Stimulated activated naive CD8-positive, alpha-beta T cell treated with anti-CD3 and anti-CD28 coated beads, Interleukin-15, amount 100 ng/mL, for 72 hours (primary cell): ENCODE measurements at regions not wholly inside any gene's neighbourhood (a gene's known extent, or its start where the extent isn't known, plus 50 kb on each side); places are given as distances from the start of the nearest gene placed in this dataset.

Source experiments
- ATAC-seq: fragments of 150-1000 bp; cut with Tn5 transposase; 2 replicates; pipeline ENCODE4 v1.10.0; 2021; ENCODE audit warnings: mild to moderate bottlenecking, moderate library complexity
- DNase-seq, 2 donors: peaks; one replicate each; pipeline ENCODE4 v3.0.0; 2021 to 2022
- H3K27ac Mint-ChIP-seq, 2 donors: one replicate each; pipeline ENCODE4 v1.8.0; 2022; ENCODE audit warnings: mild to moderate bottlenecking in 2 of 2, mixed read lengths in 2 of 2, moderate library complexity in 2 of 2
- H3K27me3 Mint-ChIP-seq: one replicate; pipeline ENCODE4 v1.8.0; 2022; ENCODE audit warnings: mixed read lengths
- H3K4me1 Mint-ChIP-seq: one replicate; pipeline ENCODE4 v1.8.0; 2022; ENCODE audit warnings: mild to moderate bottlenecking, mixed read lengths
- H3K4me3 Mint-ChIP-seq, 2 donors: one replicate each; pipeline ENCODE4 v1.8.0; 2022; ENCODE audit warnings: mild to moderate bottlenecking in 2 of 2, mixed read lengths in 2 of 2, moderate library complexity in 1 of 2
- H3K9me3 Mint-ChIP-seq, 2 donors: one replicate each; pipeline ENCODE4 v1.8.0; 2022; ENCODE audit warnings: mixed read lengths in 2 of 2

- DNase-seq (no peak), ATAC-seq (no peak)
- Mint-ChIP-seq H3K4me1 (no peaks in the 10 kb centered on the region), H3K9me3 (no peaks in the 10 kb centered on the region), H3K4me3 (no peak overlapping the region), H3K27me3 (peaks cover 19% of the 10 kb centered on the region), H3K27ac (no peak overlapping the region)
These were observed 124.3 kb upstream of the MCHR2 start for GRCh38 chr6:100118301-100118700.

DNA sequence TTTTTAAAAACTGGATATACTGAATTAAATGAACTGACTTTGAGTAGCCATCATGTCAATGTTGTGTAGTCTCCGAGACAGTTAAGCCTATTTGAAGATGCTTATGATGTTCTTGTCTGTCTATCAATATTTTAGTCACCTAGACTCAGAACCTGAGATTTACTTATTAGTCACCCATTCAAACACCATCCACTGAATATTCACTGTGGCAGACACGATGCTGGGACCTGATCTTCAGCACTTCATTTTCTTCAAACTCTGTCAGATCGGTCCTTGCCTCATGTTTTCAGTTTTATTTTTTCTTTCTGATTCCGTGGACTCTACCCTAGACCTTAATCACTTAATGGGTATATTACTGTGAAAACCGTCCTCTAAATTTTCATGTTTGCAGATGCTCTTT lies 123.7 kb upstream of the MCHR2 start:
- no peak for ATAC-seq
- no peak overlapping the region for H3K27ac Mint-ChIP-seq
- no peak overlapping the region for H3K4me3 Mint-ChIP-seq
- H3K4me1 Mint-ChIP-seq = no peaks in the 10 kb centered on the region
- H3K27me3 Mint-ChIP-seq = peaks cover 19% of the 10 kb centered on the region
- H3K9me3 Mint-ChIP-seq = no peaks in the 10 kb centered on the region
- no peak for DNase-seq

DNA sequence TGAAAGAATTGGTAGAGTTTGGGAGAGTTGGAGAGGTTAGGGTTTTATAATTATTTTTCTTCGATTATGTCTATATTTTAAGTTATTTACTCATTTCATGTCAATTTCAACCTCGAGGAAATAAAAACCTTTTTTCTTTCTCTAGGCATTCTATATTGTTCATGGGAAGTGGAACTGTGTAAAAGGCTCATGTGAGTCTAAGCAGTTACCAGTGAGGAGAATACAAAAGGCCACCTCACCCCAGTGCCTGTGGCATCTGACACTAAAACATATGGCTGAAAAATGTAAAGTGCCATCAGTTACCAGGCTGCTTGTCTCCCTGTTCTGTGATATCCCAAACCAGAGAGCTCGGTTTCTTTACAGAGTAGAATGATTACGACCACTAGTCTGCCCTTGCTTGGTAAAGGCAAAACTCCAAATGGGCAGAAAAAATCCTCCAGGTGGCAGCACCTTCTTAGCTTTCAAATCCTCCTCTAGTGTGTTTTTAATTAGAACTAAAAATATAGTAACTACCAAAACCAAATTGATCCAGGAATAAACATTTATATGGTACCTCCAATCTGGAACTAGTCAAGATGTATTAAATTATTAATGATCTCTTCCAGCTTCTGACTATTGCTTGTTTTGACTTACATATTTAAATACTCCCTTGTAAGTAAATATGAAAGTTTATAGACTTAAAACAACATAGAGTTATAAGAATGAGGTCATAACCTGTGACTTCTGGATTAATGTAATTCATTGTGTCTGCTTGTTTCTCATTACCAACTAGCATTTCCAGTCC lies 122.6 kb upstream of the MCHR2 start:
- Mint-ChIP-seq H3K27ac (no peak overlapping the region), H3K9me3 (no peaks in the 10 kb centered on the region), H3K4me1 (no peaks in the 10 kb centered on the region), H3K27me3 (peaks cover 11% of the 10 kb centered on the region), H3K4me3 (no peak overlapping the region)
- DNase-seq (peak; percentile 10 to 29), ATAC-seq (no peak)

DNA sequence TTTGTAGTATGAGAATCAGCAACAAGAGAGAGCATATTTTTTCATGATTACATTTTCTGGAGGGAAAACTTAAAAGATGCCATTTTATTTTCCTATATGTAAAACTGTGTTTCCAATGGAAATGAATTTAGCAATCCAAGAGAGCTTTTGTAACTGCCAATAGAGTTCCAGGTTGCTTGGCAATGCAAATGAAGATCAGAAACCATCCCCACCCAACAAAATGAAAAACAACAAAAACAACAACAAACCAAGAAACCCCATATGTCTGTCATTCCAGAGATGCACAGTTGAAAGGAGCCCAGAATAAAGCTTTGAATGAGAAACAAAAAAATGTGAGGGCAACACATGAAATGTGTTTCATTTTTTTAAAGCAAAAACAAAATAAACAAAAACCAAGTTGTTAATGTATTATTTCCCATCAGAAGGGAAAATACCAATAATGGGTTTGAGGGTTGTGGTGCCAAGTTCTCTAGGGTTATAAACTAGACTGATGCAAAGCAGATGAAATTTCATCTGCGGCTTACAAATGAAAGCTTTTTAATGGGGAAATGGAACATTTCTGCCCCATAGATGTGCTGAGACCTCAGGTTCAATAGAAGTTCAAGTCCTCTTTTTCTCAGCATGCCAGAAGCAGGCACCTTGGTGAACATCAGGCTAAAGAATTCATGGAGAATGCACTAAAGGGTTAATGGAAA lies 121.5 kb upstream of the MCHR2 start:
- Mint-ChIP-seq H3K4me1 (no peaks in the 10 kb centered on the region), H3K4me3 (no peak overlapping the region), H3K27ac (no peak overlapping the region), H3K27me3 (peaks cover 7% of the 10 kb centered on the region), H3K9me3 (no peaks in the 10 kb centered on the region)
- ATAC-seq (no peak), DNase-seq (no peak)

DNA sequence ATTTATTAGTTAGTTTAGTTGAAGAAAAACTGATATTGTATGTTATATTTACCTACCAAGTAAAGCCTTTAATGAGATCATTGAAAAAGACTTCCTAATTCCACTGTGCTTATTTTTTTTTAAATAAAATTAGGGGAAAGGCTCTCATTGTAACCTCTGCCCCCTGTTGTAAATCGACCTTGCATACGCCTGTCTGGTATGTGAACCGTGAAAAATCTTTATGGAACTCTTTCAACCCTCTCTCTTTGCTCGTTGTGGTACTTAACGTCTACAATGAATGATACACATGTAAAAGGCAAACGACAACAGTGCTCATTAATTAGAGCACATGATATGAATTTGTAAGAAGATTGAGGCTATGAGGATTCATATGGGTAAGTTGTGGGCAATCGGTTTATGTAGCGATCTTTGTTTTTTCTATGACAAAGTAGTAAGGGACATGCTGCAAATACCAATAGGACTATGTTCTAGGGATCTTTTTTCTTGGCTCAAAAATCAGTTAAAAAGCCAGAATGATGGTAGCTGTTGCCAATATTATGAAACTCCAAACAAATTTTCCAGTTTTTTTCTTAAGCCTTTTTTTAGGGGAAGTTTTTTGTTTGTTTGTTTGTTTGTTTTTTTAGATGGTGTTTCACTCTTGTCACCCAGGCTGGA lies 119.0 kb upstream of the MCHR2 start:
- Mint-ChIP-seq H3K9me3 (no peaks in the 10 kb centered on the region), H3K27me3 (peaks cover 7% of the 10 kb centered on the region), H3K4me1 (no peaks in the 10 kb centered on the region), H3K4me3 (no peak overlapping the region), H3K27ac (no peak overlapping the region)
- no peak for ATAC-seq
- no peak for DNase-seq

GRCh38 chr6:100105919-100106529 lies 112.0 kb upstream of the MCHR2 start:
- no peak overlapping the region for H3K27ac Mint-ChIP-seq
- no peak for ATAC-seq
- no peaks in the 10 kb centered on the region for H3K4me1 Mint-ChIP-seq
- H3K4me3 Mint-ChIP-seq = no peak overlapping the region
- no peak for DNase-seq
- H3K9me3 Mint-ChIP-seq = no peaks in the 10 kb centered on the region
- H3K27me3 Mint-ChIP-seq = no peaks in the 10 kb centered on the region

DNA sequence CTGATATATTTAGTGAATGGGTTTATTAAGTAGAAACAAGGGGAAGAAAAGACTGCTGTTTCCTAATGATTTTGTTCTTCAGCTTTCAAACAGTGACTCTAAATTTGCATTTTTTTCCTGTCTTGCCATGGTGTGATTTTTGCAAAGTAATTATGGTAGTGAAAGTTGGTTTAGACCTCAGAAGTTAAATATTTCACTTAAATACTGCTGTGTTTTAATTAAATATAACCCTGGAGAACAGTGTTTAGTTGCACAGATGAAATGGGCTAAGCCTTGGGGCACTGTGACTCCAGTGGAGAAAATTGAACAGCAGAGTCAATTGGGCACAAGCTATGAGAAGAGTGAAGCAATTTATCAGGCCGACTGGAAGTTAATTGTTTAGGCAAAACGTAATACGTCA lies 111.1 kb upstream of the MCHR2 start:
- DNase-seq (no peak), ATAC-seq (no peak)
- Mint-ChIP-seq H3K27me3 (peaks cover under 1% of the 10 kb centered on the region), H3K4me3 (no peak overlapping the region), H3K9me3 (no peaks in the 10 kb centered on the region), H3K4me1 (no peaks in the 10 kb centered on the region), H3K27ac (no peak overlapping the region)

DNA sequence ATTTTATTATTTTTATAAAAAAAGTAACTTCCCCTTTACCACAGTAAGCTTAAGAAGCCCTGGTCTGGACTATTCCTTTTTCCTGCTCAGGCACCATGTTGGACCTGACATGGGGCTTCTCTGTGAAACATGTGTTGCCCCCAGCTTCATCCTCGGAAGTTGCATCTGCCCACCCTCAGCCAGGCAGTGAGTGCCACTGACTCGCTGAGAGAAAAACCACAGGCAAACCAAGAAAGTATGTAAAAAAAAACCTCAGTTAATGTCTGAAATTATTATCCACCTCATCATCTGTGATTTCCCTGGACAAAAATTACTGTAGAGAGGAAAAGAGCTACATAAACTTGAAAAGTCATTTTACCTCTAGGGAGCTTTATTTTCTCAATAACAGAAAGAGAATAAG lies 109.9 kb upstream of the MCHR2 start:
- Mint-ChIP-seq H3K27ac (no peak overlapping the region), H3K27me3 (peaks cover 8% of the 10 kb centered on the region), H3K9me3 (no peaks in the 10 kb centered on the region), H3K4me1 (no peaks in the 10 kb centered on the region), H3K4me3 (no peak overlapping the region)
- ATAC-seq (no peak), DNase-seq (no peak)

- peaks cover 8% of the 10 kb centered on the region for H3K27me3 Mint-ChIP-seq
- H3K9me3 Mint-ChIP-seq = no peaks in the 10 kb centered on the region
- no peak overlapping the region for H3K4me3 Mint-ChIP-seq
- H3K27ac Mint-ChIP-seq = no peak overlapping the region
- H3K4me1 Mint-ChIP-seq = no peaks in the 10 kb centered on the region
- ATAC-seq = no peak
- DNase-seq = no peak
These were observed 109.2 kb upstream of the MCHR2 start for GRCh38 chr6:100103194-100103593.

GRCh38 chr6:100101644-100102043 lies 107.6 kb upstream of the MCHR2 start:
- no peak overlapping the region for H3K27ac Mint-ChIP-seq
- DNase-seq (no peak), ATAC-seq (no peak)
- H3K4me3 Mint-ChIP-seq = no peak overlapping the region
- H3K4me1 Mint-ChIP-seq = no peaks in the 10 kb centered on the region
- no peaks in the 10 kb centered on the region for H3K9me3 Mint-ChIP-seq
- peaks cover 8% of the 10 kb centered on the region for H3K27me3 Mint-ChIP-seq

DNA sequence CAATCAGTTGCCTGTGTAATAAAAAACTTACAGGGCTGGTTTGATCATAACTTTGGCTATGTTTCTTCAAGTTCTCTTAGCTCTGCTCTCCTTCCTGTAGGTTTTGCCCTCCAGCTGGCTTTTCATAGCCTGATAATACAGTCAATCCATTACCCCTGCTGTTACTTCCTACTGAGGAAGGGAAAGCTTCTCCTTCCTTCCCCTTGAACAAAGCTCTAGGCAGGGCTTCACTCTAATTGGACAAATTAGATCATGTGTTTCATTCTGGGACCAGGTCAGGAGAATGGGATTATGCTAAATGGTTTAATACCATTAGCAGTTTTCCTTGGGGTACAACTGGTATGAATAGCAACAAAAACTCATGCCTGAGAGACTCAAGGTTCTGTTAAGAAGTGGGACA lies 106.8 kb upstream of the MCHR2 start:
- Mint-ChIP-seq H3K27ac (no peak overlapping the region), H3K4me1 (no peaks in the 10 kb centered on the region), H3K4me3 (no peak overlapping the region), H3K9me3 (no peaks in the 10 kb centered on the region), H3K27me3 (peaks cover 8% of the 10 kb centered on the region)
- DNase-seq (no peak), ATAC-seq (no peak)

- no peaks in the 10 kb centered on the region for H3K9me3 Mint-ChIP-seq
- no peak for ATAC-seq
- DNase-seq = no peak
- H3K4me3 Mint-ChIP-seq = no peak overlapping the region
- H3K27me3 Mint-ChIP-seq = peaks cover 8% of the 10 kb centered on the region
- H3K4me1 Mint-ChIP-seq = no peaks in the 10 kb centered on the region
- no peak overlapping the region for H3K27ac Mint-ChIP-seq
These were observed 105.4 kb upstream of the MCHR2 start for GRCh38 chr6:100099189-100100074.

DNA sequence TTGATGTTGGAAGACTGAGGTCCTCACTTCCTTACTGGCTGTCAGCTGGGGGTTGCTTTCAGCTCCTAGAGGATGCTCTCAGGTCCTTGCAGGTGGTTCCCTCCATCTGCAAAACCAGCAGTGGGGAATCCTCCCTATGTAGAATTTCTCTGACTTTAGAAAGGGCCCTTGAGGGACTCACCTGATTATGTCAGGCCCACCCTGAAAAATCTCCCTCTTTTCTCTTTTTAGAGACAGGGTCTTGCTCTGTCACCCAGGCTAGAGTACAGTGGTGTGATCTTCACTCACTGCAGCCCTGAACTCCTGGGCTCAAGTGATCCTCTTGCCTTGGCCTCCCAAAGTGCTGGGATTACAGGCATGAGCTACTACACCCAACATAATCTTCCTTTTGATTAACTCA lies 102.9 kb upstream of the MCHR2 start:
- H3K4me1 Mint-ChIP-seq = no peaks in the 10 kb centered on the region
- ATAC-seq (no peak), DNase-seq (no peak)
- no peak overlapping the region for H3K27ac Mint-ChIP-seq
- no peak overlapping the region for H3K4me3 Mint-ChIP-seq
- no peaks in the 10 kb centered on the region for H3K9me3 Mint-ChIP-seq
- H3K27me3 Mint-ChIP-seq = peaks cover 8% of the 10 kb centered on the region

DNA sequence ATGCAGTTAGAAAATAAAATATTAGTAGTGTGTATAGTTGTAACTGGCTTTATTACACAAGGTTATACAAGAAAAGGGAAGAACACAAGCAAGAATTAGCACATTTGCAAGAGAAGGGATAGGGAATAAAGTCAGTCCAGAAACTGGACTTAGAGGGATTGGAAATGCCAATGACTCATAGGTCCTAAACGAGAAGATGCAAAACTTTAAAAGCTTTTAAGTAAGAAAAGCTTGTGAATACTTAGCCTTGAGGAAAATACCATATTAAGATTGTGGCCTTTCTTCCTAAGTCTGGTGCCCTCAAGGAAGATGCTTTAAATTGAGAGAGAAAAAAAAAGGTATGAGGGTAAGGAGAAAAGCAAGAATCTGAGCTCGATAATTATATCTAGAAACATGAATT lies 102.3 kb upstream of the MCHR2 start:
- Mint-ChIP-seq H3K9me3 (no peaks in the 10 kb centered on the region), H3K27ac (no peak overlapping the region), H3K4me3 (no peak overlapping the region), H3K27me3 (peaks cover 8% of the 10 kb centered on the region), H3K4me1 (no peaks in the 10 kb centered on the region)
- DNase-seq (no peak), ATAC-seq (no peak)

DNA sequence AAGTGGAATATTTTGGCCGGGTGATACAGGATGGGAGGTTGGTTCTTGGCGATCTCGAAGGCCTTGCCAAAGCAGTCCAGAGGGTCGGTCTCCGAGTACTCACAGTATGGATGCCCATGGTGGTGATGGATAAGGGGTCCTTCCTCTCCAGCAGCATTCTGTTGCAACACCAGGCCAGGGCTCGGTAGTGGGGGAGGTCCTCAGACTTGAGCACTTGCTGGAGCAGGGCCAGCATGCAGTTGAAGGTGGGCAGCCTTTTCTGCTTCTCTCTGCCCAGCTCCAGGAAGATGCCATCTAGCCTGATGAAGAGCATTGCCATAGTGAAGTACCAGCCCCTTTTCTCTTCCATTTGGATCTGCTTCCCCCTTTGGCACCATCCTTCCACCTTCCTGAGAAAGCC lies 99.4 kb upstream of the MCHR2 start:
- Mint-ChIP-seq H3K4me3 (no peak overlapping the region), H3K27me3 (no peaks in the 10 kb centered on the region), H3K9me3 (no peaks in the 10 kb centered on the region), H3K27ac (no peak overlapping the region), H3K4me1 (no peaks in the 10 kb centered on the region)
- ATAC-seq (no peak), DNase-seq (no peak)
